HG03469 (cell line): ENCODE measurements at regions not wholly inside any gene's neighbourhood (a gene's known extent, or its start where the extent isn't known, plus 50 kb on each side); places are given as distances from the start of the nearest gene placed in this dataset.

ENCODE experiments used
- ATAC-seq: cut with Tn5 transposase; IDR thresholded peaks from one replicate; pipeline ENCODE4 v1.9.1; 2021; ENCODE audit warnings: mild to moderate bottlenecking, moderate library complexity, moderate number of reproducible peaks; ENCODE audit not compliant: unreplicated experiment

- ATAC-seq = no peak
These were observed 116.4 kb downstream of the GADD45G start for GRCh38 chr9:89721176-89721700.

GRCh38 chr9:89721971-89722530, 117.2 kb downstream of the GADD45G start:
- no peak for ATAC-seq

- ATAC-seq = no peak
These were observed 117.9 kb downstream of the GADD45G start for GRCh38 chr9:89722712-89723111.

- no peak for ATAC-seq
These were observed 118.8 kb downstream of the GADD45G start for GRCh38 chr9:89723469-89724100.

GRCh38 chr9:89724659-89725058, 119.8 kb downstream of the GADD45G start:
- no peak for ATAC-seq

GRCh38 chr9:89725271-89725670, 120.5 kb downstream of the GADD45G start:
- ATAC-seq = no peak

- no peak for ATAC-seq
These were observed 125.2 kb downstream of the GADD45G start for GRCh38 chr9:89729954-89730530.

GRCh38 chr9:89730715-89731114, 125.9 kb downstream of the GADD45G start:
- ATAC-seq = no peak

GRCh38 chr9:89731262-89732182, 126.7 kb downstream of the GADD45G start:
- ATAC-seq = no peak

- ATAC-seq = no peak
These were observed 127.6 kb downstream of the GADD45G start for GRCh38 chr9:89732295-89732938.

GRCh38 chr9:89732939-89733324, 128.1 kb downstream of the GADD45G start:
- no peak for ATAC-seq

- ATAC-seq = no peak
These were observed 129.8 kb downstream of the GADD45G start for GRCh38 chr9:89734600-89735041.

GRCh38 chr9:89738137-89738932, 133.5 kb downstream of the GADD45G start:
- ATAC-seq = no peak

GRCh38 chr9:89739511-89739910, 134.7 kb downstream of the GADD45G start:
- ATAC-seq = no peak

- ATAC-seq = no peak
These were observed 135.1 kb downstream of the GADD45G start for GRCh38 chr9:89739916-89740315.

- peak; percentile 79 for ATAC-seq
These were observed 135.9 kb downstream of the GADD45G start for GRCh38 chr9:89740722-89741121.

GRCh38 chr9:89742660-89743059, 137.8 kb downstream of the GADD45G start:
- no peak for ATAC-seq

GRCh38 chr9:89743216-89743572, 138.4 kb downstream of the GADD45G start:
- no peak for ATAC-seq

- no peak for ATAC-seq
These were observed 138.9 kb downstream of the GADD45G start for GRCh38 chr9:89743573-89744254.
